ENCODE measurements at regions not wholly inside any gene's neighbourhood (a gene's known extent, or its start where the extent isn't known, plus 50 kb on each side); places are given as distances from the start of the nearest gene placed in this dataset.

DNA sequence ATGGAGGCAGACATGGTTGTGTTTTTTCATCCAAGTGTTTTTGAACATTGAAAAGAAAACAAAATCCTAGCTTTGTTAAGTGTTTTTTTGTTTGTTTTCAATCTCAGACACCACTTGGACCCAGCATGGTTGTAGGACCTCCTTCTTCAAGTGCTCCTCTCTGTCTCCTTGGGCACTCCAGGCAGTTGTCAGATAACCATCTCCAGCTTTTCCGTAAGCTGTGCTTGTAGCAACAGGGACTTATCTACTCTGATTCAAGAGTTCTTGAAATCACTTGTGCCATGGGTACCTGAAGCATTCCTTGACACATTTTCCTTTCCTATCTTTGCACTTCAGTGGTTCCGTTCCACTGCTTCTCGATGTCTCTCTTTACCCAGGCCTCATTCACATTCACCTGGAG, 334.9 kb upstream of the DDX53 start:
- no peak for DNase-seq (ENCODE audit: low read depth in 2 of 2)

DNA sequence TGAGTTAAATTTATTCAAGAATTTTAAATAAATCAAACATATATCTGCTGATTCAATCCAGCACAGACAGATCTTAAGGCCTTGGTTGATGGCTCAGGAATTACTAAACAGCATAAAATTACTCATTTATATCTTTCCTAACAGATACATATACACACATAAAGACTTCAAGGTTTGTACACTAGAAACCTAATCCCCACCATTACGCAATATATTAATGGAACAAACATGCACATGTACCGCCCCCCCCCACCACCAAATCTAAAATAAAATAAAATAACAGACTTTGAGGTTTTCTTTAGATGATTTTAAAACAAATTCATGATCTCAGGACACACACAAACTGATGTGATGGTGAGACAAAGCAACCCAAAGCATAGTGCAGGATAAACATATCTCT, 333.9 kb upstream of the DDX53 start:
- DNase-seq (ENCODE audit: low read depth in 2 of 2): no peak

DNA sequence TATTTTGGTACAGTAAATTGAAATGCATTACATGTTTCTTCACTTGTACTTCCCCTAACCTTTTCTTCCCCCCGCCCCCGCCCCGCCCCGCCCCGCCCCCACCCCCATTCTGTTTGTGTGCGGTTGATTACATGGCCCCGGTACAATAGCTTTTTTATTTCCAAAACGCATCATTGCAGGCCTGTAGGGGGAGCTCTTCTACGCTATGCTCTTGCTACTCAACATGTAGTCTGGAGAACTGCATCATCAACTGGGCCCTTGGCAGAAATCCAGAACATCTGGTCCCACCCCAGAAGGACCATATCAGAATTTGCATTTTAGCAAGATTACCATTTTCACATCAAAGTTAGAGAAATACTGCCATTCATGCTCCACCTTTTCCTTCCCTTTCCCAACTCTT, 333.3 kb upstream of the DDX53 start:
- DNase-seq (ENCODE audit: low read depth in 2 of 2): no peak

DNA sequence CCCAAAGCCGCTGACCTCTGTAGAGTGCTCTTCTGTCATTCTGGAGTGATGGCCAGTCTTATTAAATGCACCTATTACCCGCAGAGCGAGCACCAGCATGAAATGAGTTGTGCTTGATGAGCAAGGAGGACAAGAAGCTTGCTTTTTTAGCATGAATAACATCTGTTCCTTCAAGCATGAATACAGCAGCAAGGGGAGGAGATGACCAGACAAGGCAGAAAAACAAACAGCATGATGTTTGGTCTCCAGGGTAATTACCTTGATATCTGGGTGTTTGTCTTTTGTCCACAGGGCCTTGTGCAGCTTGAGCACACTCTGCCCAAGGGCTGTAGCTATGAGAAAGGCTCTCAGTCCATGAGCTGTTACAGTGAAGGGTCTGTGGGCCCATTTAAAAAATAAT, 324.8 kb upstream of the DDX53 start:
- no peak for DNase-seq (ENCODE audit: low read depth in 2 of 2)

DNA sequence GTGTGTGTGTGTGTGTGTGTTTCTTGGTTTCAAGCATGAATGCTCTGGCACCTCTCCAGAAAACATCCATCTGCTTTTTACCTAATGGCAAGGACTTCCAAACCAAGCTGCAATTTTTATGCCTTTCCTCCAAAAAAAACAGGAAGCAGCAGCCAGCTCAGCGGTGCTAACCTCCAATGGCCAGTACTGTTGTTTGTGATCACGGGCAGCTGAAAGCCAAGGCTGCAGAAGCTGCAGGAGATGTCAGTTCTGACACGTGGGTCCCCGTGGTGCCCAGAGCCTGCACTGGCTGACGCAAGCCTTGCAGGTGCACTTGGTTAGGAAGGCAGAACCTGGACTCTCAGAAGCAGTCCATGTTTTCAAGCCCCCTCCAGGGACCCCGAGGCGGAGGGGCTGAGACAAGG, 313.6 kb upstream of the DDX53 start:
- DNase-seq (ENCODE audit: low read depth in 2 of 2): peak; percentile 31 to 43

DNA sequence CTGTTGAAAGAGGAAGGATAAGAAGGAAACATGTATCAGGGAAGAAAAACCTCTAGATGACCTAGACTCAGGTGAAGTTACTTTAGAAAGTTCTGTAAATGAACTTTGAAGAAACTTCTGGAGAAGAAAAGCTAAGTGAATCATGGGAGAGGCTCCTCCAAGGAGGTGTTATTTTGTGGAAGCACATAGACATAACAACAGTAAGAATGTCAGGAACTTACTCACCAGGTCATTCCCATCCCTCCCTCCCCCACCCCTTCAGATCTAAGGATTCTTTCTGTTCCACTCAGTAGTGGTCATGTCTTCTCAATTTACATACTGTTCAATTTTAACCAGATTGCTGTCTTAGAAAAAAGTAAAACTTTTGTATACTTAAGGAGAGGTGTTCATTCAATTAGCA, 310.5 kb upstream of the DDX53 start:
- DNase-seq (ENCODE audit: low read depth in 2 of 2): no peak

DNA sequence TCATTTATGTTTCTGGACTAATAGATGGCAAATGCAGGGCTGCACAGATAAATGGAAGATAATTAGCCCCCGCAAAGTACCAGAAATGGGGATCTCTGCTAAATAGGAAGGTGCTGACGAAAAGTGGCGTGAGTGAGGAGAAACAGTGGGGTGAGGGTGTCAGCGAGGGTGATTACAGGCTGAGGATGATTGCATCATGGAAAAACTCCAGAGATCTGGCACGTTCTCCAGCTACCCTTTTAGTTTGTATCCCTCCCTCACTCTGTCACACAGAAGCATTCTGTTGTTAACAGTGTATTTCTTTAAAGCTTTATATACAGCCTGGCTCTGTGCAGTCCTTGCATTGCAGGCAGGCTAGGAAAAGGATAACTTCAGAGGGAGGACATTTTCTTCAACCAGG, 309.6 kb upstream of the DDX53 start:
- peak in 1 of 2 experiments; percentile 15 for DNase-seq (ENCODE audit: low read depth in 2 of 2)

DNA sequence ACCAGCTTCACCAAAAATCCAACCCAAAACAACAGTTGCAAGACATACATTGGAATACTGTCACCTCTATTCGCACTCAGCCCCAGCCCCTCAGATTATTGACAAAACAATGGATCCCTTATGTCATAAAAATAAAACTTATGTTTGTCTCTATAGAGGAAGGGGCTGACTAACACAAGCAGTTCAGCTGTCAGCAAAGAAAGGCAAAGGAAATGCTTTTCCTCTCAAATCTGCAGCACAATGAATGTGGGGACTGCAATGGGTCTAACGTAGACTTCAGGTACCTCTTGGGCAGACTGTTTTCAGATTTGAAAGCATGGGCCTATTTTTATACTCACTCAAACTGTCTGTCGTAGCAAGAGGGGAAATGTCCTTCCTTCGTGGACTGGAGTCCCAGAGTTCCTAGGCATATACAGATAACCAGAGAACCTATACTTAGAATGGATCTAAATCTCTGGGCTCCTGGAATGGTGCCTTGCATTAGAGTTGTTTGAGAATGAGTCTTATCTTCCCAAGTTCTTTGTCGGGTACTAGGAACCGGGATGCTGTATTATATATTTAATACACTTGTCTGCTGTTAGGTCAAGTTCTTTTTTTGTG, 307.7 kb upstream of the DDX53 start:
- DNase-seq (ENCODE audit: low read depth in 2 of 2): no peak

DNA sequence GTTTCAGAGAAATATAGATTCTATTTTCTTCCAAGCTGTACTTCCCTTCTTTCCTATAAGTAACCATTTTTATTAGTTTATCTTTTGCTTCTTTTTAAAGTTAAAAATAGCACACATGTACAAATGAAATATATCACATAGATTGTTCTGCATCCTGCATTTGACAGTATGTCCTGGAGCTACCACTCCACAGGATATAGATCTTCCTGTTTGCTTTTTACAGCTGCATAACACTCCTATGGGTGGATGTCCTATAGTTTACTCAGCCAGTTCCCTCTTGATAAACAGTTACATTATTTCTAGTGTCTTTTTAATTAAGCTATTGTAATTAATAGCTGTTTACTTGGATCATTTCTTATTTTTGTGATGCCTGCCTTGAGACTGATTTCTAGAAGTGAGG, 301.6 kb upstream of the DDX53 start:
- DNase-seq (ENCODE audit: low read depth in 2 of 2): no peak

DNA sequence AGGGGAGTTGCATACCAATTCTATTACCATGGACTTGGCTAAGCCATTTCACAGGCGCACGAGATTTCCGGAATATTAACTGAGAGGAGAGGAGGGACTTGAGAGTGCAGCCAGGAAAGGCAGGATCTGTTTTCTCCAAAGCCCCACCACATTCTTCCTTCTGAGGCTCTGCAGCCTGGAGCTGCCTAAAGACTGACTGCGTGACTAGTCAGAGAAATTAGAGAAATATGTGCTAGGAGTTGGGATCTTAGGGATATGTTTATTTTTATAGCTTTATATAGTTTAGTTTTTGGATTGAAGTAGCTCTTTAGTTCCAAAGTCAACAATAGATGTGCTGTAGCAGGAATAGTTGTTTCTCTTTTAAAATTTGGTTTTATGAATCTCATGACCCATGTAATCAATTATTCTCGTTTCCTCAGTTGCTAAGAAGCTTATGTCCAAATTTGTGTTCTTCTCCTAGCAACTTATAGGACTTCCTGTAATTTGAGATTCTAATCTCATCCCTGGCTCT, 300.1 kb upstream of the DDX53 start:
- no peak for DNase-seq (ENCODE audit: low read depth in 2 of 2)

DNA sequence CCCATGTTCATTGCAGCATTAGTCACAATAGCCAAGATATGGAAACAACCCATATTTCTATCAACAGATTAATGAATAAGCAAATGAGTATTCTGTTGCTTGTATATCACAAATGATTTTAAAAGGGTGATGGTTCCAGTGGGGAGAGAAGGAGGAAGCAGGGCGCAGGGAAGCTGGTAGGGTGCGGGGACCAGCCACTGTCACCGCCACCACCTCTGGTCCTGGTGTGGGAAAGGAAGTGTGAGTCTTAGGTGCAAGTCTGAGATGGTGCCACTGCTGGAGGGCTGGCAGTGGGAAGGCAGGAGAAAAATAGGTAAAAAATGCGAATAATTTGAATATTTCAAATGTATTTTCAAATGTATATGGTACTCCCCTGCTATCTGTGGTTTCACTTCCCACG, 286.8 kb upstream of the DDX53 start:
- DNase-seq (ENCODE audit: low read depth in 2 of 2): no peak

DNA sequence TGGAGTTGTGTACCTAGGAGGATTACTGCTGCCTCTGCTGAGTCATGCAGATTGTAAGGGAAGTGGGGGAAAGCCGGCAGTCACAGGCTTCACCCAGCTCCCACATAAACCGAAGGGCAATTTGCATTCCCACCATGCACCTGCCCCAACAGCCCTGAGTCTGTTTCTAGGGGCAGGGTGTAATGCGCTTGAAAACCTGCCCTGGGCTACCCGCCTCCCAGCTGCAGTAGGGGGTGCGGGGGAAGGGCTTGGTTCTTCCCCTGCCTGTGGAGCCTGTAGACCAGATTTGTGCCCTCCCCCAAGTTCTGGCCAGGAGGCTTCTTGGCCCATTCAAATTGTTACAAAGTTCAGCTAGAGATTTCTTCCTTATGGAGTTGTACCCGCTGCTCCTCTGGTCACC, 269.2 kb upstream of the DDX53 start:
- no peak for DNase-seq (ENCODE audit: low read depth in 2 of 2)

DNA sequence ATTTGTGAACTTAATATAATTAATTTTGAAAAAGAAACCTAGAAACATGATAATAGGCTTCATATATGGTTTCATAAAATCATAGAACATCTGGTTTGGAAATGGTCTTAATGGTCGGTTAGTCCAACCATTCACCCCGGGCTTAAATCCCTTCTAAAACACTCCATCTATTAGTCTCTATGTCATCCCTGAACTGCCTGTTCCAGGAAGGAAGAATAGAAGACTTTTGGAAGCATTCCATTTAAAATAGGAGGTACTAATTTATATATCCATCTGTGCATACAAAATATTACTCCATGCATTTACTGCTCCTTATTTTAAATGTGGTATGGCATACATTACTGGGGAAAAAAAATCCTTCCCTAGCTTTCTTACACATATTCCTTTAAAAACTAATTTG, 262.2 kb upstream of the DDX53 start:
- DNase-seq (ENCODE audit: low read depth in 2 of 2): no peak

DNA sequence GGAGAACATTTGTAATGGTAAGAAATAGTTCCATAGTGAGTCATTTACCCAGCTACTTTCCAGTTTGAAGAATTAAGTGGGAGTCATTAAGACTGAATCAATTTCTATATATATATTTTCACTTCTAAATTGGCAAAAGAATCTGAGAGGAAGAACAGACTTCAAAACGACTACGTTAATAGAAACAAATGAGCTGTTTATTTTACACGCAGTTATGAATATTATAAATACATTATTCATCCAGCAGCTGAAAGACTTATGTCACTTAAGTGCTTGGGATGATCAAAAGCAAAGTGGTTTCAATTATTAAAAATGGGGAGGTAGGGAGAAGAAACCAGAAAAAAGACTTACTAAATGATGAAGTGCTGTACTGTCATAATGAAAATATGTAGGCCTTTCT, 260.5 kb upstream of the DDX53 start:
- DNase-seq (ENCODE audit: low read depth in 2 of 2): peak; percentile 18 to 47

DNA sequence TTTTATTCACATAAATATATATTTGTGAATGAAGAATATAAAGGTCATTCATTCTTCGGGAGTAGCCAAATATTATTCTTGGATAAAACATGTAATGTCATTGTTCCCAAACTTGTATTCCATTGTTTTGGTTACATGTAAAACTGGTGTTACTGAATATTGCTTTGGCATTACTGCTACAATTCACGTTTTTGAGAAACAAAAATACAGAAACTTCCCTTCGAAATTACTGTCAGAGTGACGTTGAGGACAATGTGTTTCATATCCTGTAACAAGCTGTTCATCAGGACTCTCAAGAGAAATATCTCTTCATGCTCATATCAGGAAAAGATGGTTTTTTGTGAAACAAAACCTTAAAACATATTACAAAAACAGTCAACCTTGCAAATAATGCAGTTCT, 258.9 kb upstream of the DDX53 start:
- no peak for DNase-seq (ENCODE audit: low read depth in 2 of 2)

DNA sequence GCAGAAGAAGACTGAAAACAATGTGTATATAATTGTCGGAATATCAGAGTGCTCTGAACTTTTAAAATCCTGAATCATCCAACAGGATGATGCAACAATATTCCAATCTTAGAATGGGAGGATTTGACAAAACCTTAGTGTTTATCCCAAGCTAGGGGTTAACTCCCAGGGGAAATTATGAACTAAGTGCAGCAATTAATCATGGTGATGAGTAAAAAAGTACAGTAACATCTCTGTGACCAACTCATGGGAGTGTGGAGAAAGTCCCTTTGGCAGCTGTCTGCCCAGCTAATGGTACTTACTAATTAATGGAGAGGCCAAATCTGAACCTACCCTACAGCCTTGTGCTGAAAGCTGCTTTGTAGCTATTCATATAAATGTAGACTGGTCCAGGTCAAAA, 257.6 kb upstream of the DDX53 start:
- peak; percentile 42 to 49 for DNase-seq (ENCODE audit: low read depth in 2 of 2)

DNA sequence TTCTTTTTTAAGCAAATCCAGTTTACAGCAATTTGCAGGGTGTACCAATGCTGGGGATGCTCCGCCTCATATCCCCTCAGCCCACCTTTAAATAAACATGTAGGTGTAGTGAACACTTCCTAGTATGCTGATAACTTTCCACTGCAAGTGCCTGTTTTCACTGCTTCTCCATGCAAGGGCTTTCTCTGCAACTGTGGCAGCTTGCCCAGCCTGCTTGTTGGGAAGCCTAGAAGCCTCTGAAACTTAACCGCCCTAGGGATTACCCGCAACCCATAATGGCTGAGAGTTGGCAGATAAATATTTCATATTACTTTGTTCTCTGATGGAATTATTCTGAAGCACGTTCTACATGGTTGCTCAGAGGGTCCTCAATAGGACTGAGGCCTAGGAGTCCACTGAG, 253.7 kb upstream of the DDX53 start:
- no peak for DNase-seq (ENCODE audit: low read depth in 2 of 2)

DNA sequence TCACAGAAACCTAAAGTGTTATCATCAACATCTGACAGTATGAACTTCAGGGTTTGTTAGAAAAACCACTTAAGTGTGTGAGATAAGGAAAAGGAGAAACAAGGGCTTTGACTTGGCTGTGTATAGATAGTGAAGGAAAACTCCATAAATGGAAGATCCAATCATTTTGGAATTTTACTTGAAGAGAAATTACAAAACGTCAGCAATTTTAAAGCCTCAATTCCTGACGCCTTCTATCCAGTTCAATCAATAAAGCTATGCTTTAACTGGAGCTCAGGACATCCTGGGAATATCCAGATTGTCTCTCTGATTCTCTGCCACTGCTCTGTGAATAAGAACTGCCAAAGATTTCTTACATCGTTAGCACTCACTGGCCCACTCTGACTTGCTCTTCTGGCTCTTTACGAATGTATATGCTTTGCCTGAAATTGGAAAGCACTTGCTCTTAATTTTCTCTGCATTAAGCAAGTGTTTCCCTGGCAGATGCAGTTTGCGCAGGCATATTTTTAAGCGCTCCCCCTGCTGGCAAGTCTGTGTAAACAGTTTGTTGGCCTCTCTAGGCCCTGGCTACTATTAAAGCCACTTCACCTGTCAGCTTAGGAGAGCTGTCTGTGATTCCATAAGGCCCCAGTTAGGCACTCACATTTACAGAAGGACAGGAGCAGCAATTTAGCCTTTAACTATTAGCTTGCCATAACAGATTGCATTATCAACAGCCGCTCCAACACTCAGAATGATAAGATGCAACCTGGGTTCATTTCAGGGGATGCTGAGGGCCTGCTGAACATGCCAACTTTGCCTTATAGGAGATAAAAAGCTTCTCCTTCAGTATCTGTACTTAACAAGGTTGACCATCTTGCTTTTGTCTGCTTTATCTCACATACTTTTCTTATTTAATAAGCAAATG, 251.4 kb upstream of the DDX53 start:
- no peak for DNase-seq (ENCODE audit: low read depth in 2 of 2)

DNA sequence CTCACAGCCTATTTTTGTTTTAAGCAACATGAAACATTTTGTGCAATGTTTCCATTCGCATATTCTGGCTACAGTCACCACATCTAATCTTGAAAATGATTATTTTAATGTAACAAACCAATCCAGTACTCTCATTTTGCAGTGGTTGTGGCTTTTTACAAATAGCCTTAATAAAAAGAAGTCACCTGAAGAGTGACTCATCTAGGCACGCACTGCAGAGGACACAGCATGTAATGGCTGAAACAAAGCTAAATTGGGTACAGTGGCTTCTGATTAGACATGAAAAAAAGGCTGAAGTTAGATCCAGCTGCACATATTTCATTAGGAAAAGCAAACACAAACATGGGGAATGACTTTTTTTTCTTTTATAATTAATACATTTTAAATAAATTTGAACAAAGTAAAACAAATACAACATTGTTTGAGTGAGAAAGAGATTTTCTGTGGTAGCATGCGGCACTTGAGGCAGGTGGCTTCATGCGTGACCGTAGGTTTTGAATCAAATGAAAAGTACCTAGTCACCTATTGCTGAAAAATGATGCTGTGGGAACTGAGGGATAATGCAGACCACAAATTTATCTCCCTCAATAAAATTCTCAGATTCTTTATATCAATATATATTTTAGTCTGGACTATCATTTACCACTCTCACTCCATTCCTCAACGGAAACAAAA, 240.8 kb upstream of the DDX53 start:
- DNase-seq (ENCODE audit: low read depth in 2 of 2): no peak

DNA sequence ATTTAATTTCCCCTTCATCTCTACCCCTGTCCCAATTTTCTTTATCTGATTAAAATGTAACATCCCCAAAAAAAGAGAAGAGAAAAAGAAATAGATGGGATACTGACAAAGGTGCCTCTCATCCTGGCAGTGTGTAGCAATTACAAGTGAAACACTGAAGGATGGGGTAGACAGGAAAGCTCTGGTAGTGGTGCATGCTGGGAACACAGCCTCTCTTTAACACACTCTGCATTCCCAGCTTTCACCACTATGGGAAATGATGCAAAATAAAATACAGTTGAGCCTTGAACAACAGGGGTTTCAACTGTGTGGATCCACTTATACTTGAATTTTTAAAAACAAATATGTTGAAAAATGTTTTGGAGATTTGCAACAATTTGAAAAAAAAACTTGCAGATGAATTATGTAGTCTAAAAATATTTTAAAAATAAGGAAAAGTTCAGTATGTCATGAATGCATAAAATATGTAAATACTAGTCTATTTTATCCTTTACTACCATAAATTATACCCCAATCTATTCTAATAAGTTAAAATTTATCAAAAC, 239.2 kb upstream of the DDX53 start:
- DNase-seq (ENCODE audit: low read depth in 2 of 2): no peak

DNA sequence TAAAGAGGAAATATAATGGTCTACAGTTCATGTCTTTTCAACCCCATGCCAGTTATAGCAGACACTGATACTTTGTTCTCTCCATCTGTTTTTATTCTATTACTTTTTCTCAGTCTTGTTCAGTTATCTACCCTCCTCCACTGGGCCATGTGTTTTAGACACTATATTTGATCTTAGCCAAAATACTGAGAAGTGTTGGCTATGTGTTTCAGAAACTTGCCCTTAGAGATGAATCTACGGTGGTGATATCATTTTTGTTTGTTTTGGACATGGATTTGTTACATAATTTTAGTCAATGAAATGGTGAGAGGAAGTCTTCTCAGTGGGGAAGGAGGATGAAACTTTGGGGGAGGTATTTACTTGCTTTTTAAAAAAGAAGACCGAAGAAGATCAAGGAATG, 211.5 kb upstream of the DDX53 start:
- DNase-seq (ENCODE audit: low read depth in 2 of 2): no peak

DNA sequence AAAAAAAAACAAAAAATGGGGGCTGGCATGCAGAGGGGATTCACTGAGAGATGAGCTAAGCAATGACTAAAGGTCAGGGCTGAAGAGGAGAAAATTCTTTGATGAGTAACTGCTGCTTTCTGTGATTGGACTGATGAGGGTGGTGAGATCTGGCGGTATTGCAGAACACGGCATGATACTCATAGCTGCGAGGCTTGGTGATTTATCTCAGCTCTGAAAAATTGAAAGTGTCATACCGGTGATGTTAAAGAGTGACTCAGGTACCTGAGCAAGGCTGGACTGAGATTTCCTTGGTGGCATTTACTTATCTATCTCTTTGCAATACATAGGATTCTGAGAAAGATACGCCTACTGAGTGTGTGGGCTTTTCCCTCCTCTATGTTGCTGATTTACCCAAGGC, 204.1 kb upstream of the DDX53 start:
- no peak for DNase-seq (ENCODE audit: low read depth in 2 of 2)

DNA sequence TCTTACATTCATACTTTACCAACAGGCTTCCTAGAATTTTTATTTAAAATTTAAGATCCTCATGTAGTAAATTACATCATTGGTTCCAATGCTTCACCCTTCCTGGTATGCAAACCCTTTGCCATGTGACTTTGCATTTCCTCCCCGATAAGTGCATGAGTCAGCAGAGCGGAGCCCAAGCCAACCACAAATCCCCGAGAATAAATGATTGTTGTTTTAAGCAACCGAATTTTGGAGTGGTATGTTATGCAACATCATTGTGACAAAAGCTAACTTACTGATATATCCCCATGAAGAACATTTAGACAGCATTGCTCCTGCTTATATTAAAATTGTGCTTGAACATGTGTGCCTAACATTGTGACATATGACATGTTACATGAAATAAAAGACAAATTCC, 199.4 kb upstream of the DDX53 start:
- DNase-seq (ENCODE audit: low read depth in 2 of 2): peak; percentile 45 to 52

Measured in fibroblast of skin of left biceps (primary cell).